ENCODE measurements at regions not wholly inside any gene's neighbourhood (a gene's known extent, or its start where the extent isn't known, plus 50 kb on each side); places are given as distances from the start of the nearest gene placed in this dataset.

- H3K36me3 ChIP-seq = no peaks in the 10 kb centered on the region
- H3K9me3 ChIP-seq = no peaks in the 10 kb centered on the region
- H3K27me3 ChIP-seq = no peaks in the 10 kb centered on the region
- intact Hi-C loops (cut with DNase I; ENCODE audit: low total_unique reads) = loop anchor here (5.0 kb wide), 1 partner anchor 57 kb away; no protein-coding TSS in a partner anchor
- TF ChIP-seq POLR2A (IDR thresholded peaks at IDR 0.05) = no peak
- H3K4me1 ChIP-seq = no peaks in the 10 kb centered on the region
- no peak overlapping the region for H3K27ac ChIP-seq
- DNase-seq (ENCODE audit: low spot score in 2 of 2) = no peak
- H3K4me3 ChIP-seq = no peak overlapping the region
Observed at GRCh38 chr6:48325701-48326100, 214.7 kb upstream of the PTCHD4 start.

- Histone ChIP-seq H3K4me3 (no peak overlapping the region), H3K4me1 (no peaks in the 10 kb centered on the region), H3K27ac (no peak overlapping the region), H3K27me3 (no peaks in the 10 kb centered on the region), H3K36me3 (no peaks in the 10 kb centered on the region), H3K9me3 (no peaks in the 10 kb centered on the region)
- DNase-seq (ENCODE audit: low spot score in 2 of 2) = no peak
- TF ChIP-seq, protein P1, sequence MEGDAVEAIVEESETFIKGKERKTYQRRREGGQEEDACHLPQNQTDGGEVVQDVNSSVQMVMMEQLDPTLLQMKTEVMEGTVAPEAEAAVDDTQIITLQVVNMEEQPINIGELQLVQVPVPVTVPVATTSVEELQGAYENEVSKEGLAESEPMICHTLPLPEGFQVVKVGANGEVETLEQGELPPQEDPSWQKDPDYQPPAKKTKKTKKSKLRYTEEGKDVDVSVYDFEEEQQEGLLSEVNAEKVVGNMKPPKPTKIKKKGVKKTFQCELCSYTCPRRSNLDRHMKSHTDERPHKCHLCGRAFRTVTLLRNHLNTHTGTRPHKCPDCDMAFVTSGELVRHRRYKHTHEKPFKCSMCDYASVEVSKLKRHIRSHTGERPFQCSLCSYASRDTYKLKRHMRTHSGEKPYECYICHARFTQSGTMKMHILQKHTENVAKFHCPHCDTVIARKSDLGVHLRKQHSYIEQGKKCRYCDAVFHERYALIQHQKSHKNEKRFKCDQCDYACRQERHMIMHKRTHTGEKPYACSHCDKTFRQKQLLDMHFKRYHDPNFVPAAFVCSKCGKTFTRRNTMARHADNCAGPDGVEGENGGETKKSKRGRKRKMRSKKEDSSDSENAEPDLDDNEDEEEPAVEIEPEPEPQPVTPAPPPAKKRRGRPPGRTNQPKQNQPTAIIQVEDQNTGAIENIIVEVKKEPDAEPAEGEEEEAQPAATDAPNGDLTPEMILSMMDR (IDR thresholded peaks at IDR 0.05) = no peak
- TF ChIP-seq POLR2A (IDR thresholded peaks at IDR 0.05) = no peak
- no peak for TF ChIP-seq POLR2AphosphoS5 (IDR thresholded peaks at IDR 0.05)
- intact Hi-C loops (cut with DNase I; ENCODE audit: low total_unique reads) = no loop called here
Observed at GRCh38 chr6:48318670-48319069, 207.7 kb upstream of the PTCHD4 start.

- intact Hi-C loops (cut with DNase I; ENCODE audit: low total_unique reads) = no loop called here
- TF ChIP-seq, protein P1 (IDR thresholded peaks at IDR 0.05) = no peak
- TF ChIP-seq POLR2AphosphoS5 (IDR thresholded peaks at IDR 0.05) = no peak
- no peak for TF ChIP-seq POLR2A (IDR thresholded peaks at IDR 0.05)
- Histone ChIP-seq H3K27ac (no peak overlapping the region), H3K36me3 (no peaks in the 10 kb centered on the region), H3K4me1 (no peaks in the 10 kb centered on the region), H3K9me3 (no peaks in the 10 kb centered on the region), H3K4me3 (no peak overlapping the region), H3K27me3 (no peaks in the 10 kb centered on the region)
- DNase-seq (ENCODE audit: low spot score in 2 of 2) = no peak
Observed at GRCh38 chr6:48315915-48316314, 204.9 kb upstream of the PTCHD4 start.

- no peak for DNase-seq (ENCODE audit: low spot score in 2 of 2)
- H3K9me3 ChIP-seq = no peaks in the 10 kb centered on the region
- H3K36me3 ChIP-seq = no peaks in the 10 kb centered on the region
- H3K4me3 ChIP-seq = no peak overlapping the region
- H3K27me3 ChIP-seq = no peaks in the 10 kb centered on the region
- no peak overlapping the region for H3K27ac ChIP-seq
- intact Hi-C loops (cut with DNase I; ENCODE audit: low total_unique reads) = no loop called here
- no peaks in the 10 kb centered on the region for H3K4me1 ChIP-seq
- TF ChIP-seq POLR2AphosphoS5 (IDR thresholded peaks at IDR 0.05) = no peak
- TF ChIP-seq POLR2A (IDR thresholded peaks at IDR 0.05) = no peak
- TF ChIP-seq, protein P1 (IDR thresholded peaks at IDR 0.05) = no peak
Observed at GRCh38 chr6:48315051-48315719, 204.2 kb upstream of the PTCHD4 start.

DNA sequence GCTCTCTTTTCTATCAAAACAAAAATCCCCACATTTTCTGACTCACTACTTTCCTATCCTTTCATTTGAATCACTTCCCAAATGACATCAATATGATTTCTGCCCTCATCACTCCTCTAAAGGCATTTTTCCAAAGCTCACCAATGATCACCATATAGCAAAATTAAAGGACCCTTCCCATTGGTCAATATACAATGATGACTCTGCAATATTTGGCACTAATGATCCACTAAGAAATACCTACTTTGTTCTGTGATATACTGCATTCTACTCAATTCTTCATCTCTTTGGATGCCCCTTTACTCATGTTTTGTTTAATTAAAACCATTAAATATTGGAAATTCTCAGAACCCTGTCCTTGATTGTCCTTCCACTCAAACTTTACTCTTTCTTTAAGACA, 200.3 kb upstream of the PTCHD4 start:
- H3K4me3 ChIP-seq = no peak overlapping the region
- no peaks in the 10 kb centered on the region for H3K9me3 ChIP-seq
- H3K27ac ChIP-seq = no peak overlapping the region
- DNase-seq (ENCODE audit: low spot score in 2 of 2) = no peak
- H3K27me3 ChIP-seq = no peaks in the 10 kb centered on the region
- intact Hi-C loops (cut with DNase I; ENCODE audit: low total_unique reads) = no loop called here
- TF ChIP-seq, protein P1 (IDR thresholded peaks at IDR 0.05) = no peak
- TF ChIP-seq POLR2AphosphoS5 (IDR thresholded peaks at IDR 0.05) = no peak
- TF ChIP-seq POLR2A (IDR thresholded peaks at IDR 0.05) = no peak
- H3K4me1 ChIP-seq = no peaks in the 10 kb centered on the region
- H3K36me3 ChIP-seq = no peaks in the 10 kb centered on the region
